ENCODE measurements at regions not wholly inside any gene's neighbourhood (a gene's known extent, or its start where the extent isn't known, plus 50 kb on each side); places are given as distances from the start of the nearest gene placed in this dataset.

DNA sequence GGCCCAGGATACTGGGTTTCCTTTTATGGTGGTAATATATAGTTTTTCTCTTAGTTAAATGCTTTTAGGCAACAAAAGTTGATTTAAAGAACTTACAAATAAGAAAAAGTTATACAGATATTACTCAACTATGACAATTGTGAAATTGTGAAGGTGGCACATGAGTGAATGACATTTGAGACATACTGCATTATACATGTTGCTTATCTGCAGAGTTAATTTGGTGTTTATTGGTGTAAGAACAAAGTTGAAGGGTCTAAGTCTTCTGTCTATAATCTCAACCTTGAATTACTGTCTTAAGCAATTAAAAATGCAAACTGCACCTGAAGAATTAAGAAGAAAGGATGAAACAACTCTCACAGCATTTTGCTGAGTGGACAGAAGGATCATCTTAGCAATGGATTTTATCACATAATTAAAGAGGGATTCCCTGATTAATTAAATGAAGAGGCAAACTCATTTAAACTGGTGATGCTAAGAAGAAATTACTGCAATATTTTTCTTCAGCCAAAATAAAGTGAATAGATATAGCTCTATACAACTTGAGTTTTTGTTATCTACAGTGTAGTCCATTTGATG lies 298.9 kb upstream of the TGFBR2 start:
- Histone ChIP-seq H3K9me3 (ENCODE audit: control insufficient read depth, insufficient read depth, low read length) (no peaks in the 10 kb centered on the region), H3K27ac (ENCODE audit: low read depth, low read length) (no peak overlapping the region), H3K79me2 (ENCODE audit: control insufficient read depth, low read length) (no peaks in the 10 kb centered on the region), H3K36me3 (ENCODE audit: control insufficient read depth, low read length) (no peaks in the 10 kb centered on the region), H3K27me3 (ENCODE audit: control insufficient read depth, low read length) (no peaks in the 10 kb centered on the region), H3K4me1 (ENCODE audit: control insufficient read depth, low read length) (no peaks in the 10 kb centered on the region), H3F3A (ENCODE audit: control insufficient read depth, insufficient read depth) (no peaks in the 10 kb centered on the region), H3K9me2 (replicated peaks; ENCODE audit: control insufficient read depth, low read length) (no peaks in the 10 kb centered on the region), H3K4me2 (ENCODE audit: low read length) (no peak overlapping the region), H3K4me3 (ENCODE audit: low read length) (no peak overlapping the region), H4K20me1 (ENCODE audit: control insufficient read depth, insufficient read depth, low read depth, low read length) (no peaks in the 10 kb centered on the region)
- no peak for TF ChIP-seq EZH2phosphoT487 (IDR thresholded peaks at IDR 0.05; ENCODE audit: borderline replicate concordance, low read length)
- TF ChIP-seq, protein P1, sequence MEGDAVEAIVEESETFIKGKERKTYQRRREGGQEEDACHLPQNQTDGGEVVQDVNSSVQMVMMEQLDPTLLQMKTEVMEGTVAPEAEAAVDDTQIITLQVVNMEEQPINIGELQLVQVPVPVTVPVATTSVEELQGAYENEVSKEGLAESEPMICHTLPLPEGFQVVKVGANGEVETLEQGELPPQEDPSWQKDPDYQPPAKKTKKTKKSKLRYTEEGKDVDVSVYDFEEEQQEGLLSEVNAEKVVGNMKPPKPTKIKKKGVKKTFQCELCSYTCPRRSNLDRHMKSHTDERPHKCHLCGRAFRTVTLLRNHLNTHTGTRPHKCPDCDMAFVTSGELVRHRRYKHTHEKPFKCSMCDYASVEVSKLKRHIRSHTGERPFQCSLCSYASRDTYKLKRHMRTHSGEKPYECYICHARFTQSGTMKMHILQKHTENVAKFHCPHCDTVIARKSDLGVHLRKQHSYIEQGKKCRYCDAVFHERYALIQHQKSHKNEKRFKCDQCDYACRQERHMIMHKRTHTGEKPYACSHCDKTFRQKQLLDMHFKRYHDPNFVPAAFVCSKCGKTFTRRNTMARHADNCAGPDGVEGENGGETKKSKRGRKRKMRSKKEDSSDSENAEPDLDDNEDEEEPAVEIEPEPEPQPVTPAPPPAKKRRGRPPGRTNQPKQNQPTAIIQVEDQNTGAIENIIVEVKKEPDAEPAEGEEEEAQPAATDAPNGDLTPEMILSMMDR (IDR thresholded peaks at IDR 0.05; ENCODE audit: low read depth, low read length, poor library complexity, severe bottlenecking) = no peak

DNA sequence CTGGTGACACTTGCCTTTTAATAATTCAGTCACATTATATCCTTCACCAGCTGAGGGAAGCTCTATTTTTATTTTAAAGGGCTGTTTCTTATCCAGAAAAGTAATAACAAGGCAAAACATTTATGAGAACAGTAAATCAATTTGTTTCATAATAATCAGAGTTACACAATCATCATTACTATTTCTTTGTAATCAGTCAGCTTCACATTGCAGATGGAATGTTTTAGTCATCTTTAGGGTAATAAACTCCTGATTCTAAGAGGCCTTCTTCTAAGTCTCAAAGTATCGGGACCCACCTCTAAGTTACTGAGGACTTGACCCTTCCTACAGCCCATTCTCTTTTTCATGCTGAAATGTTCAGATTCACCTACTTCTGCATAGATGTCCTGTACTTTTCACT lies 298.3 kb upstream of the TGFBR2 start:
- Histone ChIP-seq H3K4me2 (ENCODE audit: low read length) (no peak overlapping the region), H3K9me2 (replicated peaks; ENCODE audit: control insufficient read depth, low read length) (no peaks in the 10 kb centered on the region), H3K27me3 (ENCODE audit: control insufficient read depth, low read length) (no peaks in the 10 kb centered on the region), H3K4me1 (ENCODE audit: control insufficient read depth, low read length) (no peaks in the 10 kb centered on the region), H3F3A (ENCODE audit: control insufficient read depth, insufficient read depth) (no peaks in the 10 kb centered on the region), H4K20me1 (ENCODE audit: control insufficient read depth, insufficient read depth, low read depth, low read length) (no peaks in the 10 kb centered on the region), H3K79me2 (ENCODE audit: control insufficient read depth, low read length) (no peaks in the 10 kb centered on the region), H3K4me3 (ENCODE audit: low read length) (no peak overlapping the region), H3K27ac (ENCODE audit: low read depth, low read length) (no peak overlapping the region), H3K36me3 (ENCODE audit: control insufficient read depth, low read length) (no peaks in the 10 kb centered on the region), H3K9me3 (ENCODE audit: control insufficient read depth, insufficient read depth, low read length) (no peaks in the 10 kb centered on the region)
- TF ChIP-seq EZH2phosphoT487 (IDR thresholded peaks at IDR 0.05; ENCODE audit: borderline replicate concordance, low read length) = no peak
- TF ChIP-seq, protein P1 (IDR thresholded peaks at IDR 0.05; ENCODE audit: low read depth, low read length, poor library complexity, severe bottlenecking) = no peak

DNA sequence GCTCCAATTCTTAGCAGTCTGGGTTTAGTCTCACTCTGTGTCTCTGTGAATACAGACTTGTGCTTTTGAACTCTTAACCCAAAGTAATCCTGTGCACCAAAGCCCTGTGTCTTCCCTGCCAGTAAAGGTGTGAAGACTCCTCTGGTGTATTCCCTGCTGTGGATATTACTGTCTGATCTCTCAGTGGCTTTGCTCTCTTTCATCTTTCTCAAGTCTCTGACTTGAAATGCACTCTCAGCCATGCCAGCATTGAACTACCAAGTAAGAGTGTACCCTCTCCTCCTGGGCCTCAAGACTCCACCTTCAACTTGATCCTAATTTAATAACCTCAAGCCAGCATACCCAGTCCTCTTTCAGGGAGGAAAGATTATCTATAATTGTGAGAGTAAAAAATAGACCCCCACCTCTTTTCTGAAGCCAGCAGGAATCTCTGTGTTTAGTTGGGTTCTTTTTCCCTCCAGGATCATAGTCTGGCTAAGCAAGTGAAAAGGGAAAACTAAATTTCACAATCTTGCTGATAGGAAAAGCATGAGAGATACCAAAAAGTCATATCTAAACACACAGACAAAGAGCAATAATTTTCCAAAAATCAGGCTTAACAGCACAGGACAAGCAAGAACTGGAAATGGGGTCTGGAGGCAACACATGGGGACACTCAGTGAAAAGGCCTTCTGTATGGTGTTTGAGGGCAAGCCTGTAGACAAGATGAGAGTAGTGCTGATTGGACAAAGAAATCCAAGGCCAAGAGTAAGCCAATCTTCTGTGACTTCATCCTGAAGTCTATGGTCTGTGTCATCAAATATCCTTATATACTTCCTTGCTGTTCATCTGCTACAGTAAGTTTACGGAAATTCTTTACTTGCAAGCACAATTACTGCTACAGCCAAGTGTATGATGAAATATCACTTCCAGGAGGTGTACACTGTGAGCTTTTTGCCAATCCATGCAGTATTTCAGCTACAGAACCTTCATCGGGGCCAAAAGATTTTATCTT lies 296.1 kb upstream of the TGFBR2 start:
- H3K9me3 ChIP-seq (ENCODE audit: control insufficient read depth, insufficient read depth, low read length) = no peaks in the 10 kb centered on the region
- H3K79me2 ChIP-seq (ENCODE audit: control insufficient read depth, low read length) = no peaks in the 10 kb centered on the region
- no peaks in the 10 kb centered on the region for H3K9me2 ChIP-seq (replicated peaks; ENCODE audit: control insufficient read depth, low read length)
- no peaks in the 10 kb centered on the region for H4K20me1 ChIP-seq (ENCODE audit: control insufficient read depth, insufficient read depth, low read depth, low read length)
- no peaks in the 10 kb centered on the region for H3K36me3 ChIP-seq (ENCODE audit: control insufficient read depth, low read length)
- no peak overlapping the region for H3K4me2 ChIP-seq (ENCODE audit: low read length)
- H3K27ac ChIP-seq (ENCODE audit: low read depth, low read length) = no peak overlapping the region
- H3K4me3 ChIP-seq (ENCODE audit: low read length) = no peak overlapping the region
- TF ChIP-seq, protein P1 (IDR thresholded peaks at IDR 0.05; ENCODE audit: low read depth, low read length, poor library complexity, severe bottlenecking) = no peak
- no peak for TF ChIP-seq EZH2phosphoT487 (IDR thresholded peaks at IDR 0.05; ENCODE audit: borderline replicate concordance, low read length)
- H3F3A ChIP-seq (ENCODE audit: control insufficient read depth, insufficient read depth) = no peaks in the 10 kb centered on the region
- H3K4me1 ChIP-seq (ENCODE audit: control insufficient read depth, low read length) = no peaks in the 10 kb centered on the region
- H3K27me3 ChIP-seq (ENCODE audit: control insufficient read depth, low read length) = no peaks in the 10 kb centered on the region

Data from DOHH2 (cell line).